ENCODE measurements at regions not wholly inside any gene's neighbourhood (a gene's known extent, or its start where the extent isn't known, plus 50 kb on each side); places are given as distances from the start of the nearest gene placed in this dataset.

GRCh38 chr1:242703467-242703866 lies 179.0 kb upstream of the PLD5 start:
- no peak for DNase-seq (ENCODE audit: low read depth)
- no peak for TF ChIP-seq CTCF (IDR thresholded peaks at IDR 0.05; ENCODE audit: insufficient read depth, low read depth, low read length, missing control alignments)
- no peak overlapping the region for H3K4me3 ChIP-seq (ENCODE audit: low read length)

- TF ChIP-seq CTCF (IDR thresholded peaks at IDR 0.05; ENCODE audit: insufficient read depth, low read depth, low read length, missing control alignments), result no peak
- H3K4me3 ChIP-seq (ENCODE audit: low read length), result no peak overlapping the region
- no peak for DNase-seq (ENCODE audit: low read depth)
Measured at GRCh38 chr1:242692988-242693387, 168.5 kb upstream of the PLD5 start.

- DNase-seq (ENCODE audit: low read depth), result no peak
- no peak for TF ChIP-seq CTCF (IDR thresholded peaks at IDR 0.05; ENCODE audit: insufficient read depth, low read depth, low read length, missing control alignments)
- H3K4me3 ChIP-seq (ENCODE audit: low read length), result no peak overlapping the region
Measured at GRCh38 chr1:242691610-242691945, 167.1 kb upstream of the PLD5 start.

- H3K4me3 ChIP-seq (ENCODE audit: low read length), result no peak overlapping the region
- no peak for DNase-seq (ENCODE audit: low read depth)
Measured at GRCh38 chr1:242690849-242691609, 166.5 kb upstream of the PLD5 start.

GRCh38 chr1:242689378-242689777 lies 164.9 kb upstream of the PLD5 start:
- no peak for DNase-seq (ENCODE audit: low read depth)
- H3K4me3 ChIP-seq (ENCODE audit: low read length), result no peak overlapping the region
- TF ChIP-seq CTCF (IDR thresholded peaks at IDR 0.05; ENCODE audit: insufficient read depth, low read depth, low read length, missing control alignments), result no peak

More at GRCh38 chr1:242690849-242691609, 166.5 kb upstream of the PLD5 start:
- TF ChIP-seq CTCF (IDR thresholded peaks at IDR 0.05; ENCODE audit: insufficient read depth, low read depth, low read length, missing control alignments), result no peak

GRCh38 chr1:242674951-242675645 lies 150.6 kb upstream of the PLD5 start:
- no peak for TF ChIP-seq CTCF (IDR thresholded peaks at IDR 0.05; ENCODE audit: insufficient read depth, low read depth, low read length, missing control alignments)
- H3K4me3 ChIP-seq (ENCODE audit: low read length), result no peak overlapping the region
- DNase-seq (ENCODE audit: low read depth), result peak; percentile 6
